WTC11 (cell line): ENCODE measurements at regions not wholly inside any gene's neighbourhood (a gene's known extent, or its start where the extent isn't known, plus 50 kb on each side); places are given as distances from the start of the nearest gene placed in this dataset.

ENCODE experiments used
- ATAC-seq: fragments of 200-7000 bp; cut with Tn5 transposase; 2 replicates; pipeline ENCODE4 v1.10.0; 2021; ENCODE audit warnings: mild to moderate bottlenecking, moderate library complexity
- CTCF ChIA-PET: fragments of 300-600 bp; sonication (Branson Sonifier 250); formaldehyde crosslinking; loops from one replicate; lab custom pipeline; 2021; ENCODE audit warnings: antibody characterized with exemption; lab: Charles Lee
- POLR2A ChIA-PET: fragments of 350-600 bp; sonication (Branson Sonifier 250); formaldehyde crosslinking; loops from one replicate; lab custom pipeline; 2021; ENCODE audit warnings: antibody characterized with exemption; lab: Charles Lee
- DNase-seq: peaks from one replicate; pipeline ENCODE4 v3.0.0; 2021; ENCODE audit warnings: low spot score
- H3K27ac Mint-ChIP-seq: 2 replicates; pipeline ENCODE4 v1.8.0; 2021; ENCODE audit warnings: mixed read lengths
- H3K27me3 Mint-ChIP-seq: 2 replicates; pipeline ENCODE4 v1.8.0; 2021; ENCODE audit warnings: low read depth, mild to moderate bottlenecking, moderate library complexity, mixed read lengths
- H3K36me3 Mint-ChIP-seq: 2 replicates; pipeline ENCODE4 v1.8.0; 2021; ENCODE audit warnings: mixed read lengths
- H3K4me1 Mint-ChIP-seq: 2 replicates; pipeline ENCODE4 v1.8.0; 2022; ENCODE audit warnings: mixed read lengths
- H3K4me3 Mint-ChIP-seq: 2 replicates; pipeline ENCODE4 v1.8.0; 2021; ENCODE audit warnings: mild to moderate bottlenecking, moderate library complexity, mixed read lengths
- H3K9me3 Mint-ChIP-seq: 2 replicates; pipeline ENCODE4 v1.8.0; 2021; ENCODE audit warnings: mixed read lengths
- ATF1 ChIP-seq: sonication (generic); formaldehyde crosslinking; IDR thresholded peaks from 2 replicates; pipeline ENCODE4 v1.8.1; 2023; ENCODE audit warnings: mild to moderate bottlenecking, moderate library complexity, missing genetic modification reagents
- ATF6 ChIP-seq: sonication (generic); formaldehyde crosslinking; IDR thresholded peaks from 2 replicates; pipeline ENCODE4 v1.8.1; 2023; ENCODE audit warnings: mild to moderate bottlenecking, missing genetic modification reagents
- CREM ChIP-seq: sonication (generic); formaldehyde crosslinking; IDR thresholded peaks from 2 replicates; pipeline ENCODE4 v1.8.1; 2022; ENCODE audit warnings: mild to moderate bottlenecking, missing genetic modification reagents, moderate library complexity
- ERG ChIP-seq: fragments of 250-450 bp; sonication (Bioruptor Pico); IDR thresholded peaks from 2 replicates; pipeline ENCODE4 v1.8.0; 2021; ENCODE audit warnings: mild to moderate bottlenecking
- ESRRA ChIP-seq: sonication (generic); formaldehyde crosslinking; IDR thresholded peaks from 2 replicates; pipeline ENCODE4 v1.8.1; 2022; ENCODE audit warnings: mild to moderate bottlenecking, missing genetic modification reagents, borderline replicate concordance
- GRHL2 ChIP-seq: fragments of 250-450 bp; sonication (Bioruptor Pico); IDR thresholded peaks from 2 replicates; pipeline ENCODE4 v1.8.0; 2022; ENCODE audit warnings: mild to moderate bottlenecking, moderate library complexity; ENCODE audit not compliant: insufficient replicate concordance, severe bottlenecking
- GTF2I ChIP-seq: fragments of 250-450 bp; sonication (Bioruptor Pico); conservative IDR thresholded peaks from 2 replicates; pipeline ENCODE4 v1.4.0; 2021; ENCODE audit warnings: mild to moderate bottlenecking
- HMGA2 ChIP-seq: fragments of 250-450 bp; sonication (Bioruptor Pico); IDR thresholded peaks from 2 replicates; pipeline ENCODE4 v1.4.0; 2021; ENCODE audit warnings: mild to moderate bottlenecking, moderate library complexity
- HMGXB4 ChIP-seq: sonication (generic); formaldehyde crosslinking; IDR thresholded peaks from 2 replicates; pipeline ENCODE4 v1.8.1; 2023; ENCODE audit warnings: mild to moderate bottlenecking, moderate library complexity, missing genetic modification reagents
- JUN ChIP-seq: sonication (generic); formaldehyde crosslinking; IDR thresholded peaks from 2 replicates; pipeline ENCODE4 v1.8.0; 2023; ENCODE audit warnings: mild to moderate bottlenecking, missing genetic modification reagents
- MAX ChIP-seq: sonication (generic); formaldehyde crosslinking; IDR thresholded peaks from 2 replicates; pipeline ENCODE4 v1.8.0; 2022; ENCODE audit warnings: mild to moderate bottlenecking, missing genetic modification reagents
- TCF7 ChIP-seq: sonication (generic); formaldehyde crosslinking; IDR thresholded peaks from 2 replicates; pipeline ENCODE4 v1.8.0; 2022; ENCODE audit warnings: mild to moderate bottlenecking, low read depth, missing genetic modification reagents, moderate library complexity
- TEAD4 ChIP-seq: sonication (generic); formaldehyde crosslinking; IDR thresholded peaks from 2 replicates; pipeline ENCODE4 v1.8.0; 2022; ENCODE audit warnings: mild to moderate bottlenecking, missing genetic modification reagents
- TP53 ChIP-seq: sonication (generic); formaldehyde crosslinking; IDR thresholded peaks from 2 replicates; pipeline ENCODE4 v1.8.1; 2023; ENCODE audit warnings: mild to moderate bottlenecking, missing genetic modification reagents
- ZNF671 ChIP-seq: fragments of 250-450 bp; sonication (Bioruptor Pico); IDR thresholded peaks from 2 replicates; pipeline ENCODE4 v1.8.0; 2021; ENCODE audit warnings: mild to moderate bottlenecking
- TF ChIP-seq, protein P1 (sequence below): fragments of 250-450 bp; sonication (Bioruptor Pico); IDR thresholded peaks from 2 replicates; pipeline ENCODE4 v1.9.0; 2021; ENCODE audit warnings: mild to moderate bottlenecking
- TF ChIP-seq, protein P2 (sequence below): sonication (generic); formaldehyde crosslinking; IDR thresholded peaks from 2 replicates; pipeline ENCODE4 v1.8.1; 2023; ENCODE audit warnings: mild to moderate bottlenecking, missing genetic modification reagents, moderate library complexity
- TF ChIP-seq, protein P3 (sequence below): sonication (generic); formaldehyde crosslinking; IDR thresholded peaks from 2 replicates; pipeline ENCODE4 v1.8.0; 2022; ENCODE audit warnings: missing genetic modification reagents
- TF ChIP-seq, protein P4 (sequence below): sonication (generic); formaldehyde crosslinking; IDR thresholded peaks from 2 replicates; pipeline ENCODE4 v1.8.0; 2023; ENCODE audit warnings: missing genetic modification reagents, mild to moderate bottlenecking, borderline replicate concordance
- TF ChIP-seq, protein P5 (sequence below): fragments of 250-450 bp; sonication (Bioruptor Pico); IDR thresholded peaks from 2 replicates; pipeline ENCODE4 v2.1.2; 2022; ENCODE audit warnings: mild to moderate bottlenecking, moderate library complexity

- no peak overlapping the region for H3K27ac Mint-ChIP-seq
- DNase-seq, result no peak
- TF ChIP-seq HMGXB4 (CRISPR knock-in tag), result no peak
- TF ChIP-seq, protein P1, sequence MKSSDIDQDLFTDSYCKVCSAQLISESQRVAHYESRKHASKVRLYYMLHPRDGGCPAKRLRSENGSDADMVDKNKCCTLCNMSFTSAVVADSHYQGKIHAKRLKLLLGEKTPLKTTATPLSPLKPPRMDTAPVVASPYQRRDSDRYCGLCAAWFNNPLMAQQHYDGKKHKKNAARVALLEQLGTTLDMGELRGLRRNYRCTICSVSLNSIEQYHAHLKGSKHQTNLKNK (CRISPR knock-in tag), result no peak
- no peak for TF ChIP-seq ERG (CRISPR knock-in tag)
- TF ChIP-seq, protein P2, sequence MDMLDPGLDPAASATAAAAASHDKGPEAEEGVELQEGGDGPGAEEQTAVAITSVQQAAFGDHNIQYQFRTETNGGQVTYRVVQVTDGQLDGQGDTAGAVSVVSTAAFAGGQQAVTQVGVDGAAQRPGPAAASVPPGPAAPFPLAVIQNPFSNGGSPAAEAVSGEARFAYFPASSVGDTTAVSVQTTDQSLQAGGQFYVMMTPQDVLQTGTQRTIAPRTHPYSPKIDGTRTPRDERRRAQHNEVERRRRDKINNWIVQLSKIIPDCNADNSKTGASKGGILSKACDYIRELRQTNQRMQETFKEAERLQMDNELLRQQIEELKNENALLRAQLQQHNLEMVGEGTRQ, result no peak
- no peak for TF ChIP-seq ATF6
- TF ChIP-seq, protein P3, sequence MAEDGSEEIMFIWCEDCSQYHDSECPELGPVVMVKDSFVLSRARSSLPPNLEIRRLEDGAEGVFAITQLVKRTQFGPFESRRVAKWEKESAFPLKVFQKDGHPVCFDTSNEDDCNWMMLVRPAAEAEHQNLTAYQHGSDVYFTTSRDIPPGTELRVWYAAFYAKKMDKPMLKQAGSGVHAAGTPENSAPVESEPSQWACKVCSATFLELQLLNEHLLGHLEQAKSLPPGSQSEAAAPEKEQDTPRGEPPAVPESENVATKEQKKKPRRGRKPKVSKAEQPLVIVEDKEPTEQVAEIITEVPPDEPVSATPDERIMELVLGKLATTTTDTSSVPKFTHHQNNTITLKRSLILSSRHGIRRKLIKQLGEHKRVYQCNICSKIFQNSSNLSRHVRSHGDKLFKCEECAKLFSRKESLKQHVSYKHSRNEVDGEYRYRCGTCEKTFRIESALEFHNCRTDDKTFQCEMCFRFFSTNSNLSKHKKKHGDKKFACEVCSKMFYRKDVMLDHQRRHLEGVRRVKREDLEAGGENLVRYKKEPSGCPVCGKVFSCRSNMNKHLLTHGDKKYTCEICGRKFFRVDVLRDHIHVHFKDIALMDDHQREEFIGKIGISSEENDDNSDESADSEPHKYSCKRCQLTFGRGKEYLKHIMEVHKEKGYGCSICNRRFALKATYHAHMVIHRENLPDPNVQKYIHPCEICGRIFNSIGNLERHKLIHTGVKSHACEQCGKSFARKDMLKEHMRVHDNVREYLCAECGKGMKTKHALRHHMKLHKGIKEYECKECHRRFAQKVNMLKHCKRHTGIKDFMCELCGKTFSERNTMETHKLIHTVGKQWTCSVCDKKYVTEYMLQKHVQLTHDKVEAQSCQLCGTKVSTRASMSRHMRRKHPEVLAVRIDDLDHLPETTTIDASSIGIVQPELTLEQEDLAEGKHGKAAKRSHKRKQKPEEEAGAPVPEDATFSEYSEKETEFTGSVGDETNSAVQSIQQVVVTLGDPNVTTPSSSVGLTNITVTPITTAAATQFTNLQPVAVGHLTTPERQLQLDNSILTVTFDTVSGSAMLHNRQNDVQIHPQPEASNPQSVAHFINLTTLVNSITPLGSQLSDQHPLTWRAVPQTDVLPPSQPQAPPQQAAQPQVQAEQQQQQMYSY (CRISPR knock-in tag), result no peak
- no peak for TF ChIP-seq TCF7 (CRISPR knock-in tag)
- TF ChIP-seq ESRRA, result no peak
- TF ChIP-seq JUN (CRISPR knock-in tag), result no peak
- TF ChIP-seq GRHL2 (CRISPR knock-in tag), result no peak
- TF ChIP-seq, protein P4, sequence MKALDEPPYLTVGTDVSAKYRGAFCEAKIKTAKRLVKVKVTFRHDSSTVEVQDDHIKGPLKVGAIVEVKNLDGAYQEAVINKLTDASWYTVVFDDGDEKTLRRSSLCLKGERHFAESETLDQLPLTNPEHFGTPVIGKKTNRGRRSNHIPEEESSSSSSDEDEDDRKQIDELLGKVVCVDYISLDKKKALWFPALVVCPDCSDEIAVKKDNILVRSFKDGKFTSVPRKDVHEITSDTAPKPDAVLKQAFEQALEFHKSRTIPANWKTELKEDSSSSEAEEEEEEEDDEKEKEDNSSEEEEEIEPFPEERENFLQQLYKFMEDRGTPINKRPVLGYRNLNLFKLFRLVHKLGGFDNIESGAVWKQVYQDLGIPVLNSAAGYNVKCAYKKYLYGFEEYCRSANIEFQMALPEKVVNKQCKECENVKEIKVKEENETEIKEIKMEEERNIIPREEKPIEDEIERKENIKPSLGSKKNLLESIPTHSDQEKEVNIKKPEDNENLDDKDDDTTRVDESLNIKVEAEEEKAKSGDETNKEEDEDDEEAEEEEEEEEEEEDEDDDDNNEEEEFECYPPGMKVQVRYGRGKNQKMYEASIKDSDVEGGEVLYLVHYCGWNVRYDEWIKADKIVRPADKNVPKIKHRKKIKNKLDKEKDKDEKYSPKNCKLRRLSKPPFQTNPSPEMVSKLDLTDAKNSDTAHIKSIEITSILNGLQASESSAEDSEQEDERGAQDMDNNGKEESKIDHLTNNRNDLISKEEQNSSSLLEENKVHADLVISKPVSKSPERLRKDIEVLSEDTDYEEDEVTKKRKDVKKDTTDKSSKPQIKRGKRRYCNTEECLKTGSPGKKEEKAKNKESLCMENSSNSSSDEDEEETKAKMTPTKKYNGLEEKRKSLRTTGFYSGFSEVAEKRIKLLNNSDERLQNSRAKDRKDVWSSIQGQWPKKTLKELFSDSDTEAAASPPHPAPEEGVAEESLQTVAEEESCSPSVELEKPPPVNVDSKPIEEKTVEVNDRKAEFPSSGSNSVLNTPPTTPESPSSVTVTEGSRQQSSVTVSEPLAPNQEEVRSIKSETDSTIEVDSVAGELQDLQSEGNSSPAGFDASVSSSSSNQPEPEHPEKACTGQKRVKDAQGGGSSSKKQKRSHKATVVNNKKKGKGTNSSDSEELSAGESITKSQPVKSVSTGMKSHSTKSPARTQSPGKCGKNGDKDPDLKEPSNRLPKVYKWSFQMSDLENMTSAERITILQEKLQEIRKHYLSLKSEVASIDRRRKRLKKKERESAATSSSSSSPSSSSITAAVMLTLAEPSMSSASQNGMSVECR (CRISPR knock-in tag), result no peak
- TF ChIP-seq HMGA2 (CRISPR knock-in tag), result no peak
- TF ChIP-seq, protein P5, sequence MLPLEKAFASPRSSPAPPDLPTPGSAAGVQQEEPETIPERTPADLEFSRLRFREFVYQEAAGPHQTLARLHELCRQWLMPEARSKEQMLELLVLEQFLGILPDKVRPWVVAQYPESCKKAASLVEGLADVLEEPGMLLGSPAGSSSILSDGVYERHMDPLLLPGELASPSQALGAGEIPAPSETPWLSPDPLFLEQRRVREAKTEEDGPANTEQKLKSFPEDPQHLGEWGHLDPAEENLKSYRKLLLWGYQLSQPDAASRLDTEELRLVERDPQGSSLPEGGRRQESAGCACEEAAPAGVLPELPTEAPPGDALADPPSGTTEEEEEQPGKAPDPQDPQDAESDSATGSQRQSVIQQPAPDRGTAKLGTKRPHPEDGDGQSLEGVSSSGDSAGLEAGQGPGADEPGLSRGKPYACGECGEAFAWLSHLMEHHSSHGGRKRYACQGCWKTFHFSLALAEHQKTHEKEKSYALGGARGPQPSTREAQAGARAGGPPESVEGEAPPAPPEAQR (CRISPR knock-in tag), result no peak
- TF ChIP-seq ZNF671 (CRISPR knock-in tag), result no peak
- no peak for TF ChIP-seq MAX
- no peak for TF ChIP-seq ATF1 (CRISPR knock-in tag)
- no peak for TF ChIP-seq TEAD4 (CRISPR knock-in tag)
- TF ChIP-seq GTF2I, result no peak
- no peak for TF ChIP-seq CREM
- TF ChIP-seq TP53 (CRISPR knock-in tag), result no peak
- no peak overlapping the region for H3K4me3 Mint-ChIP-seq
- peaks cover 31% of the 10 kb centered on the region for H3K4me1 Mint-ChIP-seq
- CTCF ChIA-PET, result no interaction called here
- H3K36me3 Mint-ChIP-seq, result no peaks in the 10 kb centered on the region
- ATAC-seq, result no peak
- no peaks in the 10 kb centered on the region for H3K27me3 Mint-ChIP-seq
- H3K9me3 Mint-ChIP-seq, result no peaks in the 10 kb centered on the region
- POLR2A ChIA-PET, result no interaction called here
These were observed 431.1 kb upstream of the ZEB2 start for GRCh38 chr2:144950899-144951560.
